Uterus (tissue), 2 donors: ENCODE measurements at regions not wholly inside any gene's neighbourhood (a gene's known extent, or its start where the extent isn't known, plus 50 kb on each side); places are given as distances from the start of the nearest gene placed in this dataset.

Experiments used
- CTCF ChIP-seq, 4 experiments: fragments of 200-600 bp in 2 of 4; fragments of 450-650 bp in 2 of 4; sonication (generic) in 2 of 4; IDR thresholded peaks; one replicate each; pipeline ENCODE4 v1.5.1; 2016 to 2019; ENCODE audit warnings: antibody characterized with exemption in 4 of 4, mild to moderate bottlenecking in 2 of 4, moderate library complexity in 1 of 4
- POLR2A ChIP-seq, 2 donors: fragments of 450-650 bp; IDR thresholded peaks; one replicate each; pipeline ENCODE4 v1.6.1; 2016; ENCODE audit warnings: antibody characterized with exemption in 2 of 2, mild to moderate bottlenecking in 1 of 2, moderate library complexity in 1 of 2

GRCh38 chr5:88553136-88553875 is 284.7 kb upstream of the TMEM161B start:
- TF ChIP-seq CTCF (IDR thresholded peaks at IDR 0.05) (no peak), POLR2A (IDR thresholded peaks at IDR 0.05) (no peak)
